ENCODE measurements at regions not wholly inside any gene's neighbourhood (a gene's known extent, or its start where the extent isn't known, plus 50 kb on each side); places are given as distances from the start of the nearest gene placed in this dataset.
"Not testable (repeated sequence)": the region's sequence is repeated elsewhere in the genome, so short reads cannot be mapped to it uniquely, and the experiment has no call there.

GRCh38 chr12:131328861-131329845, 375.4 kb downstream of the ADGRD1 start:
- TF ChIP-seq CTCF, POLR2AphosphoS5, POLR2A (IDR thresholded peaks at IDR 0.05): not testable (repeated sequence)
